Inflammatory macrophage treated with lipopolysaccharide for 1 hour (primary cell): ENCODE measurements at regions not wholly inside any gene's neighbourhood (a gene's known extent, or its start where the extent isn't known, plus 50 kb on each side); places are given as distances from the start of the nearest gene placed in this dataset.

ENCODE experiments used
- DNase-seq, 2 donors: peaks; one replicate each; pipeline ENCODE4 v3.0.0-alpha.2; 2020 to 2022

DNA sequence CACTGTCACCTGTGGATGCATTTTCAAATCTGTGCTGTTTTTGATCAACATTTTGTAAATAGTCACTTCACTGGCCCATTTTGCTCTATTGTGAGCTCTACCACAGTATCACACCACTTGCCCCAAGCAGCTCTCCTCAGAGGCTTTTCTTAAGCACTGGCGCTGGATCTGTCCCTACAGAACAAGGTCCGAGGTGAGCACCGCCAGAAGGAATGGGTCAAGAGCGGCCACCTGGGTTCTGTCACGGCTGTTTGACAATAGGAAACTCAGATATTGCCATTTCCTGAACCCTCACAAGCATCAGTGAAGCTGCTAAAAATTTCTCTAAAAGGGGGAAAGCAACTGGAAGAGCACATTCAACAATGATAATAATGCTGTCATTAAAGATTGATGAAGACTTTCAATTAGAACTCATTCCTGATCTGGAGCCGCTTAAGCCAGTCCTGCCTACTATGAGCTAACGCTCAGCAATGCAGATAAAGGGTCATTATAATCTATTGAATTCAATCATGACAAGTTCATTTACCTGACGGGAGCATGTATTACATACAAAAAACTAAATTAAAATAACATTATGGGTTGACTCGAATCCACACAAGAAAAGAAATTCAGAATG is 514.0 kb downstream of the GALR1 start:
- no peak for DNase-seq

DNA sequence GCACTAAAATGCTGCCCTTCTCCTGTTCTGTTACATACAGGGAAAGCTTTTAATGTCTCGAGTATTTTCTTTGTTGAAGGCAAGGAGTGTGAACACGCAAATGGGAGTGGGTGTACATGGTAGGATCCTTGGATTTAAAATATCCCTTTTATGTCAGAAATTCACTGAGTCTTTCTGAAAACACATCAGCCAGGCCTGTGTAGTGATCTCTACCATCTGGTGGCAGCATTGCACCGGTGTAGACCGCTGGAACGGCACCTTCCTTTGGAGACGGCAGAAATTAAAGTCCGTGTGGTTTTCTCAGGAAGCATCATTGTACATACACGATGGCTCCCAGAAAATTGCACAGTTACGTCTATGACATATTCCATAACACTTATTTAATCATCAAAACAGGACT is 515.8 kb downstream of the GALR1 start:
- peak in 1 of 2 donors; percentile 2 for DNase-seq

DNA sequence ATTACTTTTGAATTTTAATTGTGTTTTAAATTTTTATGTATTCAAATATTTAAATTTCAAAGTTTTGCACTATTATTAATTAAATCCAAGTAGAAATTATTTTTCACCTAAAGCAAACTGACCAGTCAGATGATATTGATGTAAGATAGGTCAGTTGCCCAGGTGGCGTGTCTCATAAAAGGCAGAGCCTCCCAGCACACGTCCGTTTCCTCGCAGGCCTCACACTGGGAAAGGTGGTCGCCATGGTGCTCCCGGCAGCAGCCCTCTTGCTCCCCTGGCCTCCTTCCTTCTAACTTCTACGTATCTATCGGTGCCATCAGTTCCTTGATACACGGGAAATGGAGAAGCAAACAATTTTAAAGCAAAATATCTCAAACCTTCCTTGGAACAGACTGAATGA is 516.8 kb downstream of the GALR1 start:
- no peak for DNase-seq

DNA sequence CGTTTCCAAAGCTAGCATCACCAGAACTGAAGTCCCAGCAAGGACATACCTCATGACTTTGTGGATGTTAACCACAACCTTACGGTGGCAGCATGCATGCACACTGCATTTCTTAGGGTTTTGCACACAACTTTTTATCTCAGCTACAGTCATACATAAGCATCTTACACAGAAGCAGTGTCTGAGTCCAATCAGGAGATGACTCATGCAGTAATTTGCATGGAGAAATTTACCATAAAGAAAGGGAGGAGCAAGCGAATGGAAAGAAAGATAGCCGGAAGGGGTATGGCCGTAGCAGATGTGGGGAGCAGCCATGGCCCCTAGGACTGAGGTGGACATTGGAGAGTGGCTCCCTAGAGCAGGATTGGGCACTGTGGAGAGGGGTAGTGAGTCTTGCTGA is 522.5 kb downstream of the GALR1 start:
- no peak for DNase-seq

DNA sequence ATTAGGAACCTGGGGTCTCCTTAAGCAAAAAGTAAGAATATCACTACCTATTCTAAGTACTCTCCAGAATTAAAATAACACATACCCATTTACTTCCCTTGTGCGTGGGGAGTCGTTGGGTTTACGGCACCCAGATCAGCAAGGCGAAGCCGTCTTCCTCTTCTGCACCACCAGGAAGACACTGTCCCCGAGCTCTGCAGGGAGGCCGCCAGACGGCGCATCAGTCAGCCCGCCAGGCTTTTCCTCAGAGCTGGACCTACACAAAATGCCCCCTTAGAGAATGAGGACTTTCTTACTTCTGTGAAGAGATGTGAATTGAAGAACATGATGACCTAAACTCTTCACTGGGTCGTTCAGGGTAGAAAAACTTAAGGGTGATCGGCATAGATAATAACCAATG is 526.5 kb downstream of the GALR1 start:
- no peak for DNase-seq

DNA sequence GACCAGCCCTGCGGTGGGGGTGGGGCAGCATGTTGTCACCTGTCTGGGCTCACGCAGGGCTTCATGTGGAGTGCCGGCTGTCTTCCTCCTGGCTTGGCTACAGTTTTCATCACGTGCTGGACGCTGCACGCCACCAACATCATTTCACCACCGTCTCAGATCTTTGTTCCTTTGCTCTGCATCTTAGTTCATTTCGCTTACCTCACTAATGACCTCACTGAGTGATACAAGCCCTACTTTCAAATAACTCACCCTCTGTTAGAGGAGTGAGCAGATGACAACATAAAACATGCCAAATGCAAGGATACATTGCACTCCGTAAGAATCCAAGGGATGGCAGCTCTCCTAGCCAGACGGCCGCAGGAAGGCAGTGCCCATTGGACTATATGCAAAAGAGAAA is 527.5 kb downstream of the GALR1 start:
- DNase-seq, result no peak

DNA sequence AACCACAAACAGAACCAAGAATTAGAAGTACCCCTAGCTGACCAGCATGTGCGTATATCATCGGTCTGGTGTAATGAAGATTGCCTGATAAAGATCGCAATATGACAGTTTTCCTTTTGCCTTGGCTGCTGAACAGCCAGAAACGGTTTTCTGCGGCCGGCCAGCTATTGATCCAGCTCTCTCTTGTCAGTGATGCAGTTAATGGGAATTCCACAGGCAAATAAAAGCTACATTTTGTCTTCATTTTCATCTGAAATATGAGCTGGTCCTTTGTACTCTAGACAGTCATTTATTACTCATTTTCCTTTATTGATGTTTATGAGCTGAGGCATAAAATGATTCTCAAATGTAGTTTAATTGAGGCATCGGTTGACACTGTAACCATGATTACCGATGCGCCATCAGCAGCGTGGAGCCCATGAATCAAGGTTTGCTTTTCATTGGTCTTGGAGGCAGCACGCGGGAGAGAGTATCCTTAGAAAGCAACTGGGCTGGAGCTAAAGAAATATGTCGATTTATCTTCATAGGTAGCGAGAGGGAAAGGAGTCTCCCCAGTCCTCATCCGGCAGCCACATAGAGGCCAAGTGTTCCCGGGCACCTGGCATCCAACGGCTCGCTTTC is 535.2 kb downstream of the GALR1 start:
- no peak for DNase-seq

DNA sequence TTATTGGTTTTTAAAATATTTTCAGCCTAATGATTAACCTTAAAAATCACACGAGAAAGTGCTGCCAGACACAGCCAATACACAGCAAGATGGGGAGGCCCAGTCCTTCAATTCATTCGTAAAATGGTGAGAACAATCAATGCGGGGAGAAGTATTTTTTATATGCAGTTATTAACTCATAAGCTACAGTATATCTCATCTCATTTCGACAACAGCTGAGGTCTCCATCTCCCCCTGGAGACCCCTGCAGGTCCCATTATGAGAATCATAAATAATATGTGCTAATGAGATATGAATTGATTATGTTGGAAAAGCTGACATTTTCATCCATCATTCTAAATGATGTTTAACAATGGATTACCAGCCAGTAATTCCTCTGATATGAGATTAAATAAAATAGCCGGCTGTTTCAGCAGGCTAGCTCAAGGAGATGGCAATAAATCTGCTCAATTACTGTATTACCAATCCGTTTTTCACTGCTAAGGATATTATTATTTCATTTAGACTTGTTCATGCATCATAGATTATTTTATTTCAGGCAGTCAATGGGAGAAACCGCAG is 535.8 kb downstream of the GALR1 start:
- no peak for DNase-seq

DNA sequence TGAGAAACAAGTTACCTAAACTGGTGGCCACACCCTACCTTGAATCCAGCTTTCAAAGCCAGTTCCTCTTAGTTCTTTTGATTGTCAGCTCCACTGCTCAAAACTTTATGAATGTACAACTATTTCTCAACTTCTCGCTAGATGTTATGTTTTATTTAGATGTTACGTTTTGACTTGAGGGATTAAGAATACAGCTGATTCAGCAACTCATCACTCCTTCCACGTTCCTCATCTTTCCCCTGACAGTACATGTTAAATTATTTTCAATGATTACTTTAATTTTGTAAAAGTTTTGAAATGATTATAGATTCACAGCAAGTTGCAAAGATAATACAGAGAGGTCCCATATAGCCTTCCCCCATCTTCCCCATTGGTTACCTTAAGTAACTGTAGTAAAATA is 553.4 kb downstream of the GALR1 start:
- DNase-seq, result no peak

DNA sequence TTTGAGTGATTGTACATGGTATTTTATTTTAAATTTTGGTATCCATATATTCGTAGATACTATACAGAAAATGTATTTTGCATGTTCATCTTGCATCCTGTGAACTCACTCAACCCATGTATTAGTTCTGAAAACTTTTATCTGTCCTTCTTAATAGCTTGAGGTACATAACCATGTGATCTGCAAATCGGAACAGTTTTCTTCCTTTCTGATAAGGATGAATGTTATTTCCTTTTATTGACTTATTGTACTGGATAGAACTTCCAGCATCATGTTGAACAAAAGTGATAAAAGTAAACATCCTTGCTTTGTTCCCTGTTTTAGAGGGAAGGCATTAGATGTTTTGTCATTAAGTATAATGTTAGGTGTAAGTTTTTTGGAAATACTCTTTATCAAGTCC is 554.7 kb downstream of the GALR1 start:
- DNase-seq, result no peak

DNA sequence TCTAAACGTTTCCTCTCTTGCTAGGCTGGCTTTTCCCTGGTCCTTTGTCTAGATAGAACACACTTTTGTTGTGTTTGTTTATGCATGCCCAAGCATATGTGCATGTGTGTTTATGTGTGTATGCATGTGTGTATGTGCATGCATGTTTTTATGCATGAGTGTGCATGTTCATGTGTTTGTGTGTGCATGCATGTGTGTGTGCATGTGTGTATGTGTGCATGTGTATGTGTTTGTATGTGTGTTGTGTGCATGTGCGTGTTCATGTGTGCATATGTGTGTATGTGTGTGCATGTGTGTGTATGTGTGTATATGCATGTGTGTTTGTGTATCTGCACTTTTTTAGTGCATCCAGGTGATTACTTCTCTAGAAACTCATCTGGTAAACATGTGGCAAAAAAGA is 558.0 kb downstream of the GALR1 start:
- DNase-seq, result no peak

DNA sequence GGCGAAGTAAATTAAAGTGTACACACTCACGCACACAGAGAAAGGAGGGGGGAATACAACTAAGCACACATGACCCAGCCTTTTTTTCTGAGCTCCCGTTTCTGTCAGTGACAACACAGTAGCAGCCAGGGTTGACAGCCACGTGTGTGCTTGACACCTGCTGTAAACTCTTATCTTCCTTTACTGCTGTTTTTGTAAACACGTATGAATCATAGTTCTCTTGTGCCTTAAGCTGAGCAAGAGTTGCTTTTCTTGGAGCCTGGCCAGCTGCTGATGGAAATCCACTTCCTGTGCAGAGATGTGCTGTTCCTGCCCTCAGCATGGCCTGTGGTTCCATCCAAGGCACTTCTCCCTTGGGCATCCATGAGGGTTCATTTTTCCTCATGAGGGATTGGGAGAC is 561.9 kb downstream of the GALR1 start:
- DNase-seq, result no peak

DNA sequence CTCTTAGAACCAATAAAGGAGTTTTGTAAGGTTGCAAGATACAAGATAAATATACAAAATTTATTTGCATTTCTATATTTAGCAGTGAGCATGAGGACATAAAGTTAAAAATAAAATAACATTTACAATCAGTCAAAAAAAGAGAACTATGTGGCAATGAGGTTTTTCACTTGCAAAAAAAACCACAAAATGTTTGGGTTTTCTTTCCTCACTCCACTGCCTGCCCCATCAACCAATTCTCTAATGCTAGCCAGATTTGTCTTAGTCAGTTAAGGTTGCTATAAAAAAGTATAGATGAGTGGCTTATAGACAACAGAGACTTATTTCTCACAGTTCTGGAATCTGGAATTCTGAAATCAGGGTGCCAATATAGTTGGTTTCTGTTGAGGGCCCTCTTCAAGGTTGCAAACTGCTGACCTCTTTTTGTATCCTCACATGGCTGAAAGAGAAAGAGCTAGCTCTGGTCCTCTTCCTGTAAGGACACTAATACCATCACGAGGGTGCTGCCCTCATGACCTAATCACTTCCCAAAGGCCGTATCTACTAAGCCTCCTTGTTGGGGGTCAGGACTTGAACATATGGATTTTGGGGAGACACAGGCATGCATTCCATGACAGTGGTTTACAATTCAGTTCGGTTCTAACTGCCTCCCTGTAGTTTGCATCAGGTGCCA is 566.2 kb downstream of the GALR1 start:
- no peak for DNase-seq

DNA sequence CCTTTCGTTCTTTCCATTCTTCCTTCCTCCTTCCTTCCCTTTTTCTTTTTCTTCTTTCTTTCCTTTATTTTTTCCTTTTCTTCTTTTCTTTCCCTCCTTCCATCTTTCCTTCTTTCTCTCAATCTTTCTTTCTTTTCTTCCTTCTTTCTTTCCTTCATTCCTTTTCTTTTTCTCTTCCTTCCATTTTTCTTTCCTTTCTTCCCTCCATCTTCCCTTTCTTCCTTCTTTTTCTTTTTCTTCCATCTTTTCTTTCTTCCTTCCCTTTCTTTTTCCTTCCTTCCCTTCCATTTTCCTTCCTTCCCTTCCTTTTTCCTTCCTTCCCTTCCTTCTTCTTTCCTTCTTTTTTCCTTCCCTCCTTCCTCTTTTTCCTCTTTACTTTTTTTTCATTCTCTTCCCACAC is 568.7 kb downstream of the GALR1 start:
- DNase-seq, result no peak

DNA sequence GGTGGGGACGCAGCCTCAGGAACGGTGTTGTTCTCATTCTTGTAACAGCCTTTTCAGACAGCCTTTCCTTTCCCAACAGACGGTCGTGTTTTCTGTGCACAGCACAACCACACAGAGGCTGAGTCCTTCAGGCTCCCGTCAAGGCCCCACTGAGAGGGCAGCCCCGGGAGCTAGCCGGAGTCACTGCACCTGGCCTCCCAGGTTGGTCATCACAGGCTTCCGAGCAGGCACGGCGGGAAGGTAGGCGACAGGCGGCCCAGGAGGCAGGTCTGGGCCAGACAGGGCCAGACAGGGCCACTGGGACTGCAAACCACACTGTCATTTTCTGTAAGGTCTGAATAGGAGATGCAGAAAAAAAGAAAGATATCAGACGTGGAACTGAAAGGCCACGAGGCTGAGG is 570.8 kb downstream of the GALR1 start:
- no peak for DNase-seq

DNA sequence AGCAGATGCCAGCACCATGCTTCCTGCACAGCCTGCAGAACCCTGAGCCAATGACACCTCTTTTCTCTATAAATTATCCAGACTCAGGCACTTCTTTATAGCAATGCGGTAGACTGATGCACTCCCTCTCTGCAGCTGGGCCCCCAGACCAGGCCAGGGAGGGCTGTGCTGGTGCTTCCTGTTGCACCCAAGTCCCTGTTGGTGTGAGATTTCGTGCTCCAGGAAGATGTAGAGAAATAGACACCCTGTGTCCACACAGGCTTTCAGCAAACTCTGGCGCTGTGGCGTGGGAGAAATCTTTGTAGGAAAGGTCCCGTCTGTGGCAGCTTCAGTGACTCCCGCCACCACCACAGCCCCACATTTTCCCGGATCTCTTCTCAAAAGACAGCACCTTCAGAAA is 572.2 kb downstream of the GALR1 start:
- DNase-seq, result no peak

DNA sequence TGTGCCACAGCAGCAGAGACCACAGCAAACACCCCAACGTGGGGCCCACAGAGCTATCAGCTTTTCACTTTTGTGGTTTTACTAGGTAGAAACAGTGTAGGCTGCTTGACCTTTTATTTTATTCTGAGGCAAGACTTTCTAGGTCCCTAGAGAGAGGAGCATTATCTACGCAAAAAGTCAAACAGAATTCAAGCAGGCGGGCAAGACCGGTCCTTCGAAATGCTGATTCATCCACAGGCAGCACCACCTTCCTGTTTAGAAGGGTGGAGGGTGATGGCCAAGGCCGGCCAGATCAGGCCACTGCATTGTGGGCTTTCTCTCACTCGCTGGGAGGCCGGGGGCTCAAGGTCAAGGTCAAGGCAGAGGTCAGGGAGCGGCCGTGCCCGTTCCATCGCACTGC is 573.0 kb downstream of the GALR1 start:
- no peak for DNase-seq

DNA sequence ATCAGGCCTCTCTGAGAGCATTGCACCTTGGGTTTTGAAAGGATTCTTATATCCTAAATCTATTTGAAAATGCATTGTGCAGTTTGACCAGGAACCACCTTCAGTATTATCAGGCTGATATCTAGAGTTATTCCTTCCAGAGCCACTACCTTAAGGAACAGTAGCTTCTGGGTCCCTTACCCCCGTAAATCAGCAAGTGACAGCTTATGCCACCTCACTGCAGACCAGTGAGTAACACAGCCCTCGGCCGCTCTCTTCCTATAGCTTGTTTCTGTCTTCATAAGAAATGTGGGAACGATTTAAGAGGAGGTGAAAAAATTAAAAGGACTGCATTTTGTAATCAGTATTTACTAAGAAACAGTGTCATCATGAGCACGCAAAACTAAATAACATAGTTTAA is 584.2 kb downstream of the GALR1 start:
- no peak for DNase-seq

DNA sequence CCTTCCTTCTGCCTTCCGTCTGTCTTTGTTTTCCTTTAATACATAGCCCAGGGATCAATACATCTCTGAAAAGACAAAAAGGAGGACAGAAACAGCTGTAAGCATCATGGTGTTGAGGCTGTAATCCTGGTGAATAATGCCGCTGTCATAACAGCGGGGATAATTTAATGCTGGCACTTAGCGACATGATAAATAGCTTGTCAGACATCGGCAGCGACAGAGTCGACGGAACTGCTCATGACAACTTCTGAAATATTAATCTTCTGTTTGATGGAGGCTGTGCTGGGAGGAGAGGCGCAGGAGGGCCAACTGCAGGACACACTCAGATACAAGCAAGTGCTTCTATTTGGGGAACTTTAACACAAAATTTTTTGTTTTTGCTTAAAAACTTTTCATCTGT is 602.2 kb downstream of the GALR1 start:
- DNase-seq, result no peak

DNA sequence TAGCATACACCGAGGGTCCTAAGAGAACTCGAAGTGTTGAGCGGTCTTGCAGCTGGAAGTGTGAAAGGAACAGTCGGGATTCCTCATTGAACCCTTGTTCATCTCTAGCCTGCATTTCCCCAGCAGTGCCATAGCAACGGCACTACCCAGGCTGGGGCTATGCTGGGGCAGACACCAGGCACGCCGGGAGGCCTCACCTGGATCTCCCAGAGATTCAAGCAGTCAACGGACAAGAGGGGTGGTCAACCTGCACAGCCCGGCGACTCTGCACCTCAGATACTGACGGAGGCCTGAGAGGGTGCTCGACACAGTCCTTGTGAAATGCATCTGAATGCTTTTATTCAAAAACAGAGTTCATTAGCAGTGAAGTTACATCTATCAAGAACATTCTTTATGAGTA is 604.2 kb downstream of the GALR1 start:
- no peak for DNase-seq

DNA sequence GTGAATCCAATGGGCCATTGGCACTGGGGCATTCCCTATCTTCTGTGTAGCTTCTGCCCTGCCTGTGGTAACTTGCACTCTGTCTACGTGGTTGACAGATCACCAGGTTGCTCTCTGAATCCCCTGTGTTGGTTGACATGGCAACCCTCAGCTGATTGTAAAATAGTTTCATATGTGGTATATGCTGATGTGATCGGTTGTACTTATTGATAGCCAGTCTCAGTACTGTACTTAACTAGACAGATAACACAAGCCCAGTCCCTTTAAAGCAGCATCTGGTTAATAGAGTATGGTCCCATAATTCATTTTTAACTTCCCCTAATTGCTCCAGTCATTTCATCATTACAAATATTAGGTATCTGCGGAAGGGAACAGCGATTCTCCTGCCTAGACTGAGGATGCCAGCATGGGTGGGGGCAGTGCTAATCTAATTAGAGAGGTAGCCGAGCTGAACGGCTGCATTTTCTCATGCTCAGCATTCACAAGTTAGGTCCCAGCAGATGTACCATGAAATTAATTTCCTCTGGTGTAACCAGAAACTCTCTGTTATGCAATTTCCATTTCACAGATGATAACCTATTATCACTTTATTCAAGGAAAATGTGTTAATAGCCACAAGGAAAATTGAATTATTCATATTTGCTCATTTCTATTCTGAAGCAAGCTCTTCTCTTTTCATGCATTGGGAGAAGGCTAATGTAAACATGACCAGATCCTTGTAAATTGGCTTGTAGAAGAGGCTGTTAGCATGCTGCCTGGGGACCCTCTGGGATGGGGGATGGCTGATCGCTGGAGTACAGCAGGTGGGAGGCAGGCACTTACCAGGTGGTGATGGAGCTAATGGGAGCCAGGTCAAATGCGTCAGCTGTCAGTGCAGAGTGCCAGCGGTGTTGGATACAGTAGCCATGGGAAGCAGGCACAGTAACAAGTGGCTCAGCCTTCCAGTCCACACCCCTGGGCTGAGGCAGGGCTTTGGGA is 608.3 kb downstream of the GALR1 start:
- DNase-seq, result no peak

DNA sequence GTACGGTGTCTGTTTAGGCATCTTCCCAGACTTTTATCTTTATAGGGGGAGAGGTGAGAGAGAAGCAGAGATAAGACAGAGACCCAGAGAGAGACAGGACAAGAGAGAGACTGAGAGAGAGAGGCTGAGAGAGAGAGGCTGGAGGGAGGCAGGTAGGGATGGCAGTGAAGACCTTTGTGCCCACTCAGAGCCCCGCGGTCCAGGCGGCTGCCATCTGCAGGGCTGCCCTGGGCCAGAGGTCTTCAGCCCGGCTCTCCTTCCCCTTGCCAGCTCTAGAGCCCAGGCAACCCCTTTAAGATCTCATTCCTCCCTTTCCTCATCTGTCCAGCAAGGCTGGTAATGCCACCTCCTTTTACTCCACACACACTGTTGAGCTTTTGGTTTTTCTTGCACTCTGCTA is 610.0 kb downstream of the GALR1 start:
- no peak for DNase-seq

DNA sequence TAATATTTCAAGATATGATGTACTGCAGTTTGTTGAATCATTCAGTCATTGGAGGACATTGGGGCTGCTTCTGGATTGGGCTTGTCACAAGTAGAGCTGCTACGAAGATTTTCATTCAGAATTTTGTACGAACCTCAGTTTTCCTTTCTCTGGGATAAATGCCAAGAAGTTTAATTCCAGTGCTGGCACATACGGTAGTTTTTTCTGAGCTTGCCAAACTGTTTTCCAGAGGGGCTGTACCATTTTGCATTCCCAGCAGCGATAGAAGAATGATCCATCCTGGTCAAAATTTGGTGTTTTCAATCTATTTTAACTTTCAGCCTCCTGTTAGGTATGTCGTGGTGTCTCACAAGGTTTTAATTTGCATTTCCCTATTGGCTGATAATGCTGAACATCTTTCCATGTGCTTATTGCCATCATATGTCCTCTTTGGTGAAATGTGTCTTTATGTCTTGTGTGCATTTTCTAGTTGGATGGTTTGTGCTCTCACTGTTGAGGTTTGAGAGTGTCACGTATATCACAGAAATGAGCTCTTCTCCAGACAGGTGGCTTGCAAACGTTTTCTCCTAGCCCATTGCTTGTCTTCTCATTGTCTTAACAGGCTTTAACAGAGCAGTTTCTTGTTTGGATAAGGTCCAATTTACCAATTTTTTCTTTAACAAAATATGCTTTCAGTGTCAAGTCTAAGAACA is 612.6 kb downstream of the GALR1 start:
- no peak for DNase-seq
